Activated CD4-positive, alpha-beta memory T cell treated with anti-CD3 and anti-CD28 coated beads for 36 hours (primary cell): ENCODE measurements at regions not wholly inside any gene's neighbourhood (a gene's known extent, or its start where the extent isn't known, plus 50 kb on each side); places are given as distances from the start of the nearest gene placed in this dataset.

ENCODE experiments used
- CTCF ChIA-PET: fragments of 350-600 bp; sonication (Branson Sonifier 250); formaldehyde crosslinking; loops from one replicate; lab custom pipeline; 2021; ENCODE audit warnings: antibody characterized with exemption, inconsistent platforms; lab: Charles Lee
- POLR2A ChIA-PET: fragments of 350-600 bp; sonication (Branson Sonifier 250); formaldehyde crosslinking; loops from one replicate; lab custom pipeline; 2021; ENCODE audit warnings: antibody characterized with exemption; lab: Charles Lee
- DNase-seq: peaks from one replicate; pipeline ENCODE4 v3.0.0-alpha.2; 2020
- H3K27ac Mint-ChIP-seq: one replicate; pipeline ENCODE4 v1.8.0; 2021; ENCODE audit warnings: mixed read lengths
- H3K27me3 Mint-ChIP-seq: one replicate; pipeline ENCODE4 v1.8.0; 2021; ENCODE audit warnings: mixed read lengths
- H3K36me3 Mint-ChIP-seq: one replicate; pipeline ENCODE4 v1.8.0; 2021; ENCODE audit warnings: mixed read lengths
- H3K4me1 Mint-ChIP-seq: one replicate; pipeline ENCODE4 v1.8.0; 2021; ENCODE audit warnings: low read depth, mixed read lengths
- H3K4me3 Mint-ChIP-seq: one replicate; pipeline ENCODE4 v1.8.0; 2021; ENCODE audit warnings: mild to moderate bottlenecking, mixed read lengths
- H3K9me3 Mint-ChIP-seq: one replicate; pipeline ENCODE4 v1.8.0; 2021; ENCODE audit warnings: mixed read lengths
- intact Hi-C: fragments of 100-400 bp; cut with micrococcal nuclease; formaldehyde crosslinking; loops from one replicate; pipeline ENCODE4 v1.15.1; 2023

DNA sequence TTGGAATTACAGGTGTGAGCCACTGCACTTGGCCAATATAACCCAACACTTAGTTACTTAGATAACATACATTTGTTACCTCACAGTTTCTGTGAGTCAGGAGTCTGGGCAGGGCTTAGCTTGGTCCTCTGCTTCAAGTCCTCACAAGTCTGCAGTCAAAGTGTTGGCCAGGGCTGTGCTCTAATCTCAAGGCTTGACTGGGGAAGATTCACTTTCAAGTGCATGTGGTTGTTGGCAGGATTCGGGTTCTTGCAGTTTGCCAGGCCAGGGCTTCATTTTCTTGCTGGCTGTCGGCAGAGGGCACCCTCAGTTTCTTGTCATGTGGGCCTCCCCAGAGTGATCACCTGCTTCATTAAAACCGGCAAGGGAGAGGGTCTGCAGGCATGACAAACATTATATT is 103.7 kb downstream of the SLC4A3 start:
- intact Hi-C loops, result no loop called here
- no peaks in the 10 kb centered on the region for H3K4me1 Mint-ChIP-seq
- ChIA-PET CTCF (no interaction called here), POLR2A (no interaction called here)
- no peaks in the 10 kb centered on the region for H3K36me3 Mint-ChIP-seq
- no peak for DNase-seq
- H3K4me3 Mint-ChIP-seq, result no peak overlapping the region
- no peak overlapping the region for H3K27ac Mint-ChIP-seq
- peaks cover 11% of the 10 kb centered on the region for H3K27me3 Mint-ChIP-seq
- H3K9me3 Mint-ChIP-seq, result no peaks in the 10 kb centered on the region

DNA sequence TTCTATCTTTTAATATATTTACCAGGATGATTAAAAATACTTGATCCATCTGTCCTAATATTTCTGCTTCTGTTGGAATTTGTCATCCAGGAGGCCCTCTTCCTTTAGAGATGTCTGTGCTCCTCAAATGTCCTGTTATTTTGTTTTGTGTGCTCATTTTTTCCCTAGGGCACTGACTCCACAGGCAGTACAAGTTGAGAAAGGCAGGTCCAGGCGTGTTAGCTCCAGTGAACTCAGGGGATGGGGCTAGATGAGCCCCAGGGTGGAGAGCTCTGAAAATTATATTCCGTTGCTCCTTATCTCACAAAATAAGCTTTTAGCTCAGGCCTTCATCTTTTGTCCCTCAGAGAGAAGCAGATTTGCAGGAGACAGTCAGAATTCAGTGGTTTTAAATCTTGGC is 105.7 kb downstream of the SLC4A3 start:
- POLR2A ChIA-PET, result no interaction called here
- peaks cover 9% of the 10 kb centered on the region for H3K27me3 Mint-ChIP-seq

DNA sequence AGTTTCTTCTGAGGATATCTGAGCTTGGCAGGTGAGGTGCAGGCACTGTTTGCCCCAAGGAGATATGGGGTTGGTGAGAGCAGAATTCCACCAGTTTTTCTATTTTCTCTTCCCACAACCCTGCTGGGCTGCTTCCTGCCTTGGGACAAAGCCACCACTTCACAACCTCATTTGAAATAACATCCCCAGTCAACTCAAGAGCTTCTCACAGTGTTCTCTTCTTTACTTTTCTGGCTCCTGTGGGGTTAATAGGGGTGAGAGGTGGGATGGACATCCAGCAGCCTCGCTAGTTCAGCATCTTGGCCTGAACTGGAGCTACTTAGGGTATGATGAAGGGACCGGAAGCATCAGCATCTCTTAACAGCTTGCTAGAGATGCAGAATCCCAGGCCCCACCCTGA is 106.3 kb downstream of the SLC4A3 start:
- POLR2A ChIA-PET, result no interaction called here

More for the DNA sequence above, 105.7 kb downstream of the SLC4A3 start:
- Mint-ChIP-seq H3K27ac (no peak overlapping the region), H3K36me3 (no peaks in the 10 kb centered on the region), H3K9me3 (no peaks in the 10 kb centered on the region), H3K4me3 (no peak overlapping the region), H3K4me1 (no peaks in the 10 kb centered on the region)
- intact Hi-C loops, result no loop called here
- DNase-seq, result no peak
- CTCF ChIA-PET, result no interaction called here

DNA sequence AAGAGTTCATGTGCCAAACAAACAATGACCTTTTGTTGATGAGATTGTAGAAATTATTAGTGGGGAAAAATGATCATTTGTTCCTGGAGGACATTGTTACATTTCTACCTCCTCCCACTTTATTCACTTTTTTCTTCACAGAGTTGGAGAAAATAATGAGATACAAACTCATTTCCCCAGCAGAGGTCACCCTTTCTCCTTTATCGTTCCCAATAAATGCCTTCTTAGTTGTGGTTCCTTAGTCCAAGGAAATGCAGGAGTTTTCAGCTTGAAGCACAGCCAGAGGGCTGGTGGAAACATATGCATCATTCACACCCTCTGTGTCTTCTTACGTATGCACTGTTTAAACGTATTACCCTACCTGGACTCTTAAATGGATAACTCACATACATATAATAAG is 108.8 kb downstream of the SLC4A3 start:
- no peaks in the 10 kb centered on the region for H3K4me1 Mint-ChIP-seq
- H3K27ac Mint-ChIP-seq, result no peak overlapping the region
- DNase-seq, result no peak
- H3K36me3 Mint-ChIP-seq, result no peaks in the 10 kb centered on the region
- no peaks in the 10 kb centered on the region for H3K9me3 Mint-ChIP-seq
- intact Hi-C loops, result loop anchor here (5.0 kb wide), 1 partner anchor 1836 kb away; the partner anchor contains the start of gene EPHA4
- POLR2A ChIA-PET, result no interaction called here
- CTCF ChIA-PET, result no interaction called here
- H3K27me3 Mint-ChIP-seq, result peaks cover 9% of the 10 kb centered on the region
- no peak overlapping the region for H3K4me3 Mint-ChIP-seq

More for the DNA sequence above, 106.3 kb downstream of the SLC4A3 start:
- intact Hi-C loops, result no loop called here
- no peaks in the 10 kb centered on the region for H3K4me1 Mint-ChIP-seq
- no peak overlapping the region for H3K4me3 Mint-ChIP-seq
- DNase-seq, result no peak
- H3K36me3 Mint-ChIP-seq, result no peaks in the 10 kb centered on the region
- no peak overlapping the region for H3K27ac Mint-ChIP-seq
- no peaks in the 10 kb centered on the region for H3K9me3 Mint-ChIP-seq
- H3K27me3 Mint-ChIP-seq, result peaks cover 9% of the 10 kb centered on the region
- CTCF ChIA-PET, result no interaction called here

DNA sequence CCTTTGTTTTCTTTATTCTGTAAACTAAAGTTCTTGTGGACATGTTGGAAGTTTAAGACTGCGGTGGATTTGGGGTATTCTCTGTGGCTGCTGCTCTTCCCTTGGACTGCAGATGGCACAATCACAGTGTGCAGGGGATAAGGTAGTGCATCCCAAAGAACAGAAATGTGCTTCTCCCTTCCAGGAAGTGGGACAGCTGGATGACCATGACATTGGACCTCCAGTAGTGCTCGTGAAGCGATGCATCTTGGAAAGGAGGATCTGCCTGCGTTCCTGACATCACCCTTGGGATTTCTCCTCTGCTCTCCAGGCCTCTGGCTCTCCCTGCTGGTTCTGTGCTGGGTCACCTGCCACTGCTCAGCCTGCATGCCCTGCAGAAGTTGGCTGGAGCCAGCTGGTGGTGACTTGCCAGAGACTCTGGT is 109.9 kb downstream of the SLC4A3 start:
- Mint-ChIP-seq H3K9me3 (no peaks in the 10 kb centered on the region), H3K4me1 (no peaks in the 10 kb centered on the region), H3K36me3 (no peaks in the 10 kb centered on the region), H3K27me3 (peaks cover 9% of the 10 kb centered on the region), H3K4me3 (no peak overlapping the region), H3K27ac (no peak overlapping the region)
- DNase-seq, result no peak
- ChIA-PET CTCF (no interaction called here), POLR2A (interaction anchor here (0.6 kb wide), 2 partner anchors 29 to 40 kb away, joined by 3 to 5 read pairs; no protein-coding TSS in a partner anchor)
- intact Hi-C loops, result loop anchor here (5.0 kb wide), 1 partner anchor 1835 kb away; the partner anchor contains the start of gene EPHA4

DNA sequence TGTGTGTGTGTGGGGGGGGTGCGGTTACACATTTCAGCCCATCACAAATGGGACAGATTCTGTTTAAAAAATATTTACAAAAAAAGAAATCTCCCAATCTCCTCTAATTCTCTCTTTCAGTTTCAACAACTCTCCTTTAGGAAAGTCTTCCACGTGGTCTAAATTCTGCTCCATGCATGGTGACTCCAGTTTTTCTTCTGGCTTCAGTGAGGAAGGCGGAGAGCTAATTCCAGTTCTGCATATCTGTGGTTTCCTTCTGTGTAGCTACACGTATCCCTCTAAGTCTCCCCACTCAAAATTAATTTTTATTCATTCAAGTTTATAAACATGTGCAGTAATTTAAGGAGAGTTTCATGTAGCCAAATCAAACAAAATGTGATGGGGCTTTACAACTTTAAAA is 111.6 kb downstream of the SLC4A3 start:
- Mint-ChIP-seq H3K9me3 (no peaks in the 10 kb centered on the region), H3K36me3 (no peaks in the 10 kb centered on the region), H3K4me1 (no peaks in the 10 kb centered on the region), H3K27ac (no peak overlapping the region), H3K27me3 (peaks cover 6% of the 10 kb centered on the region), H3K4me3 (no peak overlapping the region)
- intact Hi-C loops, result loop anchor here (5.0 kb wide), 1 partner anchor 1833 kb away; the partner anchor contains the start of gene EPHA4
- no peak for DNase-seq
- ChIA-PET CTCF (no interaction called here), POLR2A (no interaction called here)

DNA sequence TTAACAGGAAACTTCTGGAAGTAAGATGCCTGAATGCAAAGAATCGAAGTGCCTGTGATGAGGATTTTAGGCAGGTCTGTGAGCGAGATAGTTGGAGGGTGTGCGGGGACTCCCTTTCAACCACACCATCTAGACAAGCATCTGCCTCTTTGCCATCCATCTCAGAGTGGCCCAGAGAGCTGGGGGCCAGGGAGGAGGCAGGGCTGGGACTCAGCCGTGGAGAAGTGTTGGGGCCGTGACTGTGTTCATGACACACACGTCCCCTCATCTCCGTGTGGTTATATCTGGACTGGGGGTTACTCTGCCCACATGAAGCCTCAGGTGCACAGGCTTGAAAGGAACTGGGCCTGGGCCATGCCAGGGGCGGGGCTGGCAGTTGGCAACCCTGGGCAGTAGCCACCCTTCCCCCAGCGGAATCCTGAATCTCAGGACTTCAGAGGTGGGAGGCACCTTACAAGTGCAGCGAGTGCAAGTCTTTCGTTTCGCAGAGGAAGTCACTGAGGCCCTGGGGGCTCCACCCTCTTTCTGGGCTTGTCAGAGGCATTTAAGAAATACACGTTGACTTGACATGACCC is 112.5 kb downstream of the SLC4A3 start:
- ChIA-PET POLR2A (no interaction called here), CTCF (no interaction called here)
- intact Hi-C loops, result loop anchor here (5.0 kb wide), 1 partner anchor 1832 kb away; the partner anchor contains the start of gene EPHA4
- Mint-ChIP-seq H3K27ac (no peak overlapping the region), H3K4me1 (no peaks in the 10 kb centered on the region), H3K36me3 (no peaks in the 10 kb centered on the region), H3K4me3 (no peak overlapping the region), H3K9me3 (no peaks in the 10 kb centered on the region), H3K27me3 (peaks cover 6% of the 10 kb centered on the region)
- DNase-seq, result no peak

DNA sequence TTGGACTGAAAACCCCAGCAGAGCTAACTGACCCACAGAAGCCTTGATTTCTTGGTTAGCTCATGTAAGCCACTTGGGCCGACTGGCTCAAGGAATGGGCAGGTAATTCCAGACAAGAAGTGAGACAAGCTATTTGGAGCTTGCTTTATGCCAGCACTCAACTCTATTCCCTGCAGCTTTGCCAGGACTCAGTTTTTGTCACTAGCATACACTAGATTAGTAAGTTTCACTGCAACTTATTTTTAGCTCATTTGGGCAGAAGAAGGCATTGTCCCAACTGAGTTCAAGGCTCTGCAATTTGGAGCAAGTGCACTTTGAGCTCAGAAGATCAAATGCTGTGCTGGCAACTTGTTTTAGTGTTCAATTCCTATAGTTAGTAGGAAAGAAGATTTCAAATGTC is 116.1 kb downstream of the SLC4A3 start:
- Mint-ChIP-seq H3K4me1 (no peaks in the 10 kb centered on the region), H3K36me3 (no peaks in the 10 kb centered on the region), H3K27me3 (peaks cover 3% of the 10 kb centered on the region), H3K9me3 (no peaks in the 10 kb centered on the region), H3K27ac (no peak overlapping the region), H3K4me3 (no peak overlapping the region)
- intact Hi-C loops, result no loop called here
- DNase-seq, result no peak
- CTCF ChIA-PET, result no interaction called here
- POLR2A ChIA-PET, result no interaction called here

DNA sequence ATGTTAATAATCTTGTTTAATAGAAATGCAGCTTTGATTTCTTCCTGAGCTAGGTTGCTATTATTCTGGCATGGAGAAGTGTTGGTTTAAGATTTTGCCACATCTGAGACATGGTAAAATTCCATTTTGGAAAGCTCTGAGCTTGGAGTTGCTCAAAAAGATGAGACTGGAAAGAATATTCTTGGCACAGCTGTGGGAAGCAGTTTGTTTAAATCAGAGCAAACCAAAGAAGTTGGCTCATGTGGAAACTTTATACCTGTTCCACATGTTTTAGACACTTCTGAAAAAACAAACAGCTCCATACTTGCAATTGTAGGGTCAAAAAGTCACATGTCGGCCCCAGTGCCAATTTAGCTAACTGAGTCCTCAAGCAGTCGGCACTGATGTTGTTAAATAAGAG is 116.6 kb downstream of the SLC4A3 start:
- no peak for DNase-seq
- Mint-ChIP-seq H3K36me3 (no peaks in the 10 kb centered on the region), H3K4me3 (no peak overlapping the region), H3K27ac (no peak overlapping the region), H3K4me1 (no peaks in the 10 kb centered on the region), H3K27me3 (peaks cover 4% of the 10 kb centered on the region), H3K9me3 (no peaks in the 10 kb centered on the region)
- POLR2A ChIA-PET, result no interaction called here
- intact Hi-C loops, result no loop called here
- CTCF ChIA-PET, result no interaction called here

DNA sequence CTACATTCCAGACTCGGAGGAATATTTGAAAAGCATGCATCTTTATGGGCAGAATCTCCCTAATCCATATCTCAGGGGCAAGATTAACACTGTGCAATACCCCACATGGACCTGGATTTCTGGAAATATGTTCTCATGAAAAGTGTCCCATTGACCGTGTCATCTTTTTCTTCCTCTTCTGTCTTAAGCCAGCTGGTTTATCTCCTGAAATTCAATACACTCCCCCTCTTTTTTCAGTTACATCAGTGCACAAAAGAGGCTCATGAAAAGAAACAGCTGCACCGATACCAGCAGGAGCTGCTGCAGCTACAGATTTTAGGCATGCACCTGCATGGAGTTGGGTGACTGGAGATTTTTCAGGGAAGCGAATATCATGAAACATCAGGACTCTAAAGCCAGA is 117.2 kb downstream of the SLC4A3 start:
- POLR2A ChIA-PET, result no interaction called here

DNA sequence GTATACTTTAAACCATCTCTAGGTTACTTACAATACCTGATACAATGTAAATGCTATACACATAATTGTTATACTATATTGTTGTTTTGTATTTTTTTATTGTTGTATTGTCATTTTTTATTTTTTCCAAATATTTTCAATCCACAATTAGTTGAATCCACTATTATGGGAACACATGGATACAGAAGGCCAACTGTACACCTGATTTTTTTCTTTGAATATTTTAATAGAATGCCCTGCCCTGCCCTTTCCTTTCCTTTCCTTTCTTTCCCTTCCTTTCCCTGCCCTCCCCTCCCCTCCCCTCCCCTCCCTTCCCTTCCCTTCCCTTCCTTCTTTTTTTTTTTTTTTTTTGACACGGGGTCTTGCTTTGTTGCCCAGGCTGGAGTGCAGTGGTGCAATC is 120.2 kb downstream of the SLC4A3 start:
- Mint-ChIP-seq H3K9me3 (no peaks in the 10 kb centered on the region), H3K27ac (no peak overlapping the region), H3K4me3 (no peak overlapping the region), H3K27me3 (peaks cover 3% of the 10 kb centered on the region), H3K4me1 (no peaks in the 10 kb centered on the region), H3K36me3 (no peaks in the 10 kb centered on the region)
- ChIA-PET POLR2A (no interaction called here), CTCF (no interaction called here)
- intact Hi-C loops, result no loop called here
- no peak for DNase-seq

More for the DNA sequence above, 117.2 kb downstream of the SLC4A3 start:
- Mint-ChIP-seq H3K36me3 (no peaks in the 10 kb centered on the region), H3K9me3 (no peaks in the 10 kb centered on the region), H3K27me3 (peaks cover 4% of the 10 kb centered on the region), H3K4me1 (no peaks in the 10 kb centered on the region), H3K27ac (no peak overlapping the region), H3K4me3 (no peak overlapping the region)
- intact Hi-C loops, result no loop called here
- DNase-seq, result no peak
- CTCF ChIA-PET, result no interaction called here

DNA sequence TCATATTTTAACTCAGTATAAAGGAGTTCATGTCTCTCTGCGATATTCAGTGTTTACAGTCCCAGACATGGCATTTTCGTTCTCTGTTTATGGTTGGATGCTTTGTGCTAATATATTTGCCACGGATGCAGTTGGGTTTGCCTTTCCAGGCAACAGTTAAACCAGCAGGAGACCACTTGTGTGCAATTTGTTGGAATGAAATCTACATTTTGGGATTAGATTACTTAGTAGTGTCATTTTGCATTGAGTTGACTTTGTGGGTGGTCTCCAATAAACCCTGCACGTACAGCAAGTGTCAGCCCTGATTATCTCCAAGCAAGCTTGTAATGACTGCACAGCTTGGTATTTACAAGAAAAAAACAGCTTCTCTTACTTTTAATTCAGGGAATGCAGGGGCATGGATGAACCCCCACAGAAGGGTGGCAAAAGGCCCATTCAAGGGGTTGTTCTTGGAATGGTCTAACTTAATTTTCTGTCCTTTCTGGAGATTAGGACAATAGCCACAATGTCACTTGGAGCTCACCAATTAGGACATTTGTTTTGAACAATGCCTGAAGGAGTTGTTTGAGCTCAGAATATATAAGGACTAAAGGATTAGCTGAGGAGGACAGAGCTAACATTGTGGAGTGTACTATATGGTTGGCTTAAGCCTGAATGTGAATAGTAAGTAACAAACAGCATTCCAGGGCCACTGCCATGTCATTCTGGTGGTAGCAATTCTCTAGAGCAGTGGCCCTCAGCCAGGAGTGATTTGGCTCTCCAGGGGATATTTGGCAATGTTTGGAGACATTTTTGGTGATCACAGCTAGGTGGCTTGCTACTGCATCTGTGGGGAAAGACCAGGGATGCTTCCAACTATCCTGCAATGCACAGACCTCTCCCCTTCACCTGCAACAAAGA is 121.5 kb downstream of the SLC4A3 start:
- no peaks in the 10 kb centered on the region for H3K9me3 Mint-ChIP-seq
- no peaks in the 10 kb centered on the region for H3K4me1 Mint-ChIP-seq
- H3K36me3 Mint-ChIP-seq, result no peaks in the 10 kb centered on the region
- DNase-seq, result no peak
- ChIA-PET CTCF (no interaction called here), POLR2A (no interaction called here)
- no peak overlapping the region for H3K27ac Mint-ChIP-seq
- H3K27me3 Mint-ChIP-seq, result peaks cover 3% of the 10 kb centered on the region
- no peak overlapping the region for H3K4me3 Mint-ChIP-seq
- intact Hi-C loops, result no loop called here
